ENCODE measurements at regions not wholly inside any gene's neighbourhood (a gene's known extent, or its start where the extent isn't known, plus 50 kb on each side); places are given as distances from the start of the nearest gene placed in this dataset.

DNA sequence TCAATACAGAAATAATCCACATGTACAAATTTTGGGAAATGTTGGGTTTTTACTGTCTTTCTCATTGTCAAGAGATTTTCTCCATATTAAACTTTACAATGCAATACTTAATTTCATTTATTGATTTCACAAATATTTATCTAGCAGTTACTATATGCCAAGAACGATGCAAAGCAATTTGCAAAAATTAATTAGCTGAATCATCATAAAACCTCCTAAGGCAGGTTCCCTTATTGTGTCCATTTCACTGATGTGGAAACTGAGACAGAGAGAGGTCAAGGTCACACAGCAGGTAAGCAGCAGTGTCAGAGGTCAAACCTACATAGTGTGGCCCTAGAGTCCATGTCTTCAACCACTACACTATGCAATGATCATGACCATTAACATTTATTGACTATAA lies 286.8 kb upstream of the AUTS2 start:
- TF ChIP-seq, protein P1, sequence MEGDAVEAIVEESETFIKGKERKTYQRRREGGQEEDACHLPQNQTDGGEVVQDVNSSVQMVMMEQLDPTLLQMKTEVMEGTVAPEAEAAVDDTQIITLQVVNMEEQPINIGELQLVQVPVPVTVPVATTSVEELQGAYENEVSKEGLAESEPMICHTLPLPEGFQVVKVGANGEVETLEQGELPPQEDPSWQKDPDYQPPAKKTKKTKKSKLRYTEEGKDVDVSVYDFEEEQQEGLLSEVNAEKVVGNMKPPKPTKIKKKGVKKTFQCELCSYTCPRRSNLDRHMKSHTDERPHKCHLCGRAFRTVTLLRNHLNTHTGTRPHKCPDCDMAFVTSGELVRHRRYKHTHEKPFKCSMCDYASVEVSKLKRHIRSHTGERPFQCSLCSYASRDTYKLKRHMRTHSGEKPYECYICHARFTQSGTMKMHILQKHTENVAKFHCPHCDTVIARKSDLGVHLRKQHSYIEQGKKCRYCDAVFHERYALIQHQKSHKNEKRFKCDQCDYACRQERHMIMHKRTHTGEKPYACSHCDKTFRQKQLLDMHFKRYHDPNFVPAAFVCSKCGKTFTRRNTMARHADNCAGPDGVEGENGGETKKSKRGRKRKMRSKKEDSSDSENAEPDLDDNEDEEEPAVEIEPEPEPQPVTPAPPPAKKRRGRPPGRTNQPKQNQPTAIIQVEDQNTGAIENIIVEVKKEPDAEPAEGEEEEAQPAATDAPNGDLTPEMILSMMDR (IDR thresholded peaks at IDR 0.05) = no peak
- no peak for TF ChIP-seq POLR2A (IDR thresholded peaks at IDR 0.05)
